HEK293T (cell line): ENCODE measurements at regions not wholly inside any gene's neighbourhood (a gene's known extent, or its start where the extent isn't known, plus 50 kb on each side); places are given as distances from the start of the nearest gene placed in this dataset.

Source experiments
- BHLHE40 ChIP-seq: fragments of 450-650 bp; IDR thresholded peaks from 2 replicates; pipeline ENCODE4 v1.6.1; 2016; ENCODE audit warnings: mild to moderate bottlenecking, moderate library complexity, borderline replicate concordance
- CTBP1 ChIP-seq: fragments of 450-650 bp; IDR thresholded peaks from 2 replicates; pipeline ENCODE4 v1.6.1; 2016; ENCODE audit warnings: borderline replicate concordance
- ELF4 ChIP-seq: fragments of 450-650 bp; IDR thresholded peaks from 2 replicates; pipeline ENCODE4 v1.6.1; 2017; ENCODE audit warnings: antibody characterized with exemption
- FOXA1 ChIP-seq: fragments of 450-650 bp; IDR thresholded peaks from 2 replicates; pipeline ENCODE4 v1.6.1; 2016; ENCODE audit warnings: mild to moderate bottlenecking
- FOXM1 ChIP-seq: fragments of 450-650 bp; IDR thresholded peaks from 2 replicates; pipeline ENCODE4 v1.6.1; 2017; ENCODE audit warnings: mild to moderate bottlenecking, borderline replicate concordance
- HDGF ChIP-seq: fragments of 450-650 bp; IDR thresholded peaks from 2 replicates; pipeline ENCODE4 v1.6.1; 2017; ENCODE audit warnings: antibody characterized with exemption, borderline replicate concordance
- L3MBTL2 ChIP-seq: fragments of 450-650 bp; conservative IDR thresholded peaks from 2 replicates; pipeline ENCODE4 v1.6.1; 2016; ENCODE audit warnings: mild to moderate bottlenecking
- LEF1 ChIP-seq: fragments of 450-650 bp; IDR thresholded peaks from 2 replicates; pipeline ENCODE4 v1.6.1; 2017; ENCODE audit warnings: mild to moderate bottlenecking, borderline replicate concordance
- NFRKB ChIP-seq: fragments of 450-650 bp; IDR thresholded peaks from 2 replicates; pipeline ENCODE4 v1.6.1; 2016; ENCODE audit warnings: mild to moderate bottlenecking, moderate library complexity
- SP1 ChIP-seq: fragments of 450-650 bp; IDR thresholded peaks from 2 replicates; pipeline ENCODE4 v1.6.1; 2017
- SUZ12 ChIP-seq: fragments of 450-650 bp; IDR thresholded peaks from 2 replicates; pipeline ENCODE4 v1.6.1; 2016; ENCODE audit warnings: mild to moderate bottlenecking
- TARDBP ChIP-seq: fragments of 450-650 bp; IDR thresholded peaks from 2 replicates; pipeline ENCODE4 v1.6.1; 2016
- ZNF384 ChIP-seq: fragments of 450-650 bp; IDR thresholded peaks from 2 replicates; pipeline ENCODE4 v1.6.1; 2016
- TF ChIP-seq, protein P1 (sequence below): fragments of 450-650 bp; IDR thresholded peaks from 2 replicates; pipeline ENCODE4 v1.6.1; 2016

- TF ChIP-seq SUZ12 (no peak), FOXM1 (no peak), NFRKB (no peak), HDGF (no peak), FOXA1 (no peak), BHLHE40 (no peak), ELF4 (no peak), ZNF384 (no peak), CTBP1 (no peak), L3MBTL2 (no peak), LEF1 (no peak), SP1 (no peak), TARDBP (no peak)
- TF ChIP-seq, protein P1, sequence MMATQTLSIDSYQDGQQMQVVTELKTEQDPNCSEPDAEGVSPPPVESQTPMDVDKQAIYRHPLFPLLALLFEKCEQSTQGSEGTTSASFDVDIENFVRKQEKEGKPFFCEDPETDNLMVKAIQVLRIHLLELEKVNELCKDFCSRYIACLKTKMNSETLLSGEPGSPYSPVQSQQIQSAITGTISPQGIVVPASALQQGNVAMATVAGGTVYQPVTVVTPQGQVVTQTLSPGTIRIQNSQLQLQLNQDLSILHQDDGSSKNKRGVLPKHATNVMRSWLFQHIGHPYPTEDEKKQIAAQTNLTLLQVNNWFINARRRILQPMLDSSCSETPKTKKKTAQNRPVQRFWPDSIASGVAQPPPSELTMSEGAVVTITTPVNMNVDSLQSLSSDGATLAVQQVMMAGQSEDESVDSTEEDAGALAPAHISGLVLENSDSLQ, result no peak
Observed at GRCh38 chr4:37023996-37024395, 220.5 kb upstream of the NWD2 start.
